Erythroblast (primary cell): ENCODE measurements at regions not wholly inside any gene's neighbourhood (a gene's known extent, or its start where the extent isn't known, plus 50 kb on each side); places are given as distances from the start of the nearest gene placed in this dataset.

Experiments
- GATA1 ChIP-seq: IDR thresholded peaks from 2 replicates; pipeline ENCODE4 v1.6.1; 2011; ENCODE audit warnings: low read depth, mild to moderate bottlenecking, control low read depth, low read length, moderate library complexity
- POLR2A ChIP-seq: IDR thresholded peaks from 2 replicates; pipeline ENCODE4 v1.6.1; 2011; ENCODE audit warnings: mild to moderate bottlenecking, low read length

DNA sequence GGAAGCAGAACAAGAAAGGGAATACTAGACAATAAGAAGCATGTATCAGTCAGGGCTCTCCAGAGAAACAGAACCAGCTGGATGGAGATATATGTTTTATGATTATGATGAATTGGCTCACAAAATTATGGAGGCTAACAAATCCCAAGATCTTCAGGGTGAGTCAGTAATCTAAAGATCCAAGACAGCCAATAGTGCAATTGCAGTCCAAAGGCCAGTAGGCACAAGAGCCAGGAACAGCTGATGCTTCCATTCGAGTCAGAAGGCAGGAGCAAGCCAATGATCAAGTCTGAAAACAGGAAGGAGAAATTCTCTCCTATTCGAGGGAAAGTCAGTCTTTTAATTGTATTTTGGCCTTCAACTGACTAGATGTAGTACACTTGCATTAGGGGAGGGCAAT, 164.9 kb upstream of the ST8SIA2 start:
- TF ChIP-seq POLR2A, result no peak
- TF ChIP-seq GATA1, result no peak
